SKM-1 (cell line): ENCODE measurements at regions not wholly inside any gene's neighbourhood (a gene's known extent, or its start where the extent isn't known, plus 50 kb on each side); places are given as distances from the start of the nearest gene placed in this dataset.

Source experiments
- DNase-seq: peaks from one replicate; lab custom pipeline; 2025; ENCODE audit not compliant: unreplicated experiment; lab: John Stamatoyannopoulos, UW

DNA sequence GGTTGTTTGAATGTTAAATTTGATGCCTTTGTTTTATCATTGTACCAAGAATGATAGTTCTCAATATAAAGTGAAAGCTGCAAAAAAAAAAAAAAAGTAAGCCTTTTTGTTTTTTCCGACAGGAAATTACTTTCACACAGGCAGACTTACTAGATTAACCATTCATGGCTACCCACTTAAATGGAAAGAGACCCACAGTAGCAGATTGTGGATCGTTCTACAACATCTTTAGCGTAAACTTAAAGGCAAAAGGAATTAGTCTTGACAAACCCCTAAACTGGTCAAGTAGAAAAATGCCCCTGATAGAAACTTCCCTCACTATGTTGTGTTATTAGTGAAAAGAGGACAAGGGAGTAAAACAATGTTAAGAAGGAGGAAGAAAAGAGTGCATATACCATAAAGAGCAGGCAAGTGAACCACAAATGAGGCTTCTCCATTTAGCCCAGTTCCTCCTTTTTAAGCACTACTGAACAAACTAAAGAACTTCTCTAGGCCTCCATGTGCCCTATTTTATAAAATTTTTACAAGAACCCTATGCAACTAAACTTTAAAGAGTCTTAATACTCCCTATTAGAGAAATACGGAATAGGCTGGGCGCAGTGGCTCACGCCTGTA, 1560.3 kb downstream of the MRPL39 start:
- peak; percentile 38 for DNase-seq

DNA sequence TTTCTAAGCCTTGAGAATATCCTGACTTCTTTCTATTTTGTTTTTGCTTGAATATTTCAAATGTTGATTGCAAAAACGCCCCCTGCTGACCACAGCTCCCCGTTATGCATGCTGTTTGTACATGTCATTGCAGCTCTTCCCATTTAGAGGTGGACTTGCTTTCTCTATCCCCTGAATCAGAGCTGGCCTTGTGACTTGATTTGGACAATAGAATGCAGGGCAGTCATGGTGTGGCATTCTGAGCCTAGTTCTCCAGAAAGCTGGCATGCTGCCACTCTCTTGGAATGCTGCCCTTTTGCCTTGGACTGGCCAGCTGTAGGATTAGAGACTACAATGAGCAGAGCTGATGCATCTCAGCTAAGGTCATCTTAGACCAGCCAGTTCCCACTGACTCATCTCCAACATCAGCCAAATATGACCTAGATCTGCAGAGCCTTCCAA, 1561.5 kb downstream of the MRPL39 start:
- DNase-seq, result peak; percentile 6

DNA sequence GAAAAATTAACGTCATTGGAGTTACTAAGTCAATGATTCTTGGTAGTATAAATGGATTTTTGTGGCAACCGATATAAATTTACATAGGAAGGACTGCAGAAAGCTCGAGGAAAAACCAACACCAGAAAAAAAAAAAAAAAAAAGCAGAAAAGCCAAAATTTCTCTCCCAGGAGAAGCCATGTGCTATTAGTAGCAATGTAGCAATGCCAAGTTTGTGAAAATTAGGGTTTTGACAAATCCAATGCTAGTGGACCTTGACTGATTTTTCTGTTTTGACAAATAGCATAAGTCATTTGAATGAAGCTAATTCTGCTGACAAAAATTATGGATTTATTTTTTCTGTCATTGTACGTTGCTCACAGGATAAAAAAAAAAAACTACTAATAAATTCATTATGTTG, 1561.9 kb downstream of the MRPL39 start:
- DNase-seq, result no peak

DNA sequence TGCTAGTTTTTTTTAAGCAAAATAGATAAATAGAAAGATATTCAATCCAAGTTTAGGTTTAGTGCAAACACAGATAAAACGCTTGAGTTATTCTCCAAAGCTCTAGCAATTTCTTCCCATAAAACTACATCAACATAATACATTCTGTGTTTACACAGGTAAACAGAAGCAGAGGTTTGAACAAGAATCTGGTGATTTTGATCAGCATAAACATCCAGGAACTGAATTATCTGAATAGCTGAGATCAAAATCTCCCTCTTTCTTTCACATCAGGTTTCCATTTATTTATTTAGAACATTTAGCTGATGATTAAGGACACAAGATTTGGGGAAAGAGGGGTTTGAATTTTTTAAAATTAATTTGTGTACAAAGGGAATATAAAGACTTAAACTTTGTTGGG, 1564.6 kb downstream of the MRPL39 start:
- DNase-seq, result no peak

DNA sequence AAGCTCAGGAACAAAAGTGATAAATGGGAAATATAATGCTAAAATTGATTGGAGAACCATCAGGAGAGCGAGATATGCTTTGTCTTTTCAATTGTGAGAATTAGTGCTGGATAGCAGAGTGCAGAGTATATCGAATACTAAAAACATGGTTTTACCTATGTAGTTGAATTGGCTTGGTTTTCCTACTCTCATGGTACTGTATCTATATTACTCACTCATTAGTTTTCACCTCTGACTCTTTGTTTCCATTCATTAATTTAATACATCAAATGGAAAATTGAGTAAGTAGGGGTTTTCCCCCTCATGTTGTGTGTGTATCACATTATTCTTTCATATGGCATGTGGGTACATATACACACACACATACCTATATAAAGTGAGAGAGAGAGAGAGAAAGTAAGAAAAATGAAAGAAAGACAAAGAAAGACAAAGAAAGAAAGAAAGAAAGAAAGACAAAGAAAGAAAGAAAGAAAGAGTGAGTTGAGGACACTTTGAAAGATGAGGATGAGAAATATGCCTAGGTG, 1574.5 kb downstream of the MRPL39 start:
- no peak for DNase-seq

DNA sequence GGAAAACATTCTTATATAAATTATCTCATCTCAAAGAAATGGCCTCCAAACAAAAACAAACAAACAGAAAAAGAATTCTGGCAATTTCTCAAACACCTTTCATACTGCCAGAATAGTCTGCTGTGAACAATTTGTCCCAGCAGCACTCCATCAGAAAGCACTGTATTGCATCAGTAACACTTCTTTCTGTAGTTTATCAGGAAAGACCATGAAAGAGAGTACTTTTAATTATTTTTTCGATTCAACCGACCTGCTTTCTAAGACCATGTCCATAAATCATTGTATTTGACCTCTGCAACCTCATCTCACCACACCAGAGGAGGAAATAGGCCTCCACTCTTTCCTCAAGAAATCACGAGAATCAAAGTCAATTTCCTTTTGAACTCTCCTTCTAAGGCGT, 1579.9 kb downstream of the MRPL39 start:
- DNase-seq, result no peak

DNA sequence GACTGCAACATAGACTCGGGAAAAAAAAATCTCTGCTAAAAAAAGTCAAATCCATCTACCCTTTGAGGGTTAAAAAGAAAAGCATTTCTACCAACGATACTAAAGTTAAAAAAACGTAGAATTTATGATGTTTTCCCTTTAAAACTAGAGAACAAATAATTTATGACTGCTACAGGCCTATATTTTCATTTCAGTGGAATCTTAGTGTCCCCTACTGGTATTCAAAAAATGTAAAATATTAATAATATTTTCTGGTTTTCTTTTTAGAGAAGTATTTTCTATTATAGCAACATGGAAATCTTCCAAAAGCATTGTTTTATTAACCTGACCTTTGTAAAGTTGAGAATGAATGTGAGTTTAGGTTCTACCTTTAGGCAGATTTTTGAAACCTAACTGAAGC, 1582.2 kb downstream of the MRPL39 start:
- no peak for DNase-seq

DNA sequence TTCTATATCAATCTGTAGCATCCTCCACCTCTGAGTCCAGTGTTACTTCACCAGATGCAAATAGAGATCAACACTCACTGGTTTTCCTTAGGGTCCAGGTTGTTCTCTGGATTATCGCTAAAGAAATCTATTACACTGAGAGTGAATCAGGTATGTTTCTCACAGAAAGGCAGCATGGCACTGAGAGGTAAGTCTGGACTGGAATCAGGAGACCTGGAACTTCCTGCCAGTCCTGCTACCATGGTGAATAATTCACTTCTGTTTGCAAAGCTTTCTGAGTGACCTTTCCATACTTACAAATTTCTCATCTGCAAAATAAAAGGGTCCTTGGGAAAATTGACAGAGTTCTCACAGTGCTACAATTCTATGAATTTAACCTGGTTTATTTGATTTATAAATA, 1583.3 kb downstream of the MRPL39 start:
- no peak for DNase-seq

DNA sequence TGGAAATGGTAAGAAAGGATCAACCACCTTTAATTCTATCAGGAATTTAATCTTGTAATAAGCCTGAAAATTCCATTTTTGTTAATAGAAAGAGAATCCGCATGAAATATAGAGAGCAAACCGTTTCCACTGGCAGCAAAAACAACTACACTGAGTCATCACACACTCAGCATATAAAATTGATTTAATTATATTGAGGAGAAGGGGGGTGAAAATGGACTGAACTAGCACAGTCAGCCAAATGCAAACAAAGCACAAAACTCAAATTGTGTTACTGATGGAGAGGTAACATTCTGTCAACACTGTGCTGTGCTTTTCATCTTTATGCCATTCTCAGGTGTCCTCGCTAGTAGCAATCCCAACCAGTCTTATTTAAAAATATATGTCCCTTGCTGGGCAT, 1583.9 kb downstream of the MRPL39 start:
- no peak for DNase-seq

DNA sequence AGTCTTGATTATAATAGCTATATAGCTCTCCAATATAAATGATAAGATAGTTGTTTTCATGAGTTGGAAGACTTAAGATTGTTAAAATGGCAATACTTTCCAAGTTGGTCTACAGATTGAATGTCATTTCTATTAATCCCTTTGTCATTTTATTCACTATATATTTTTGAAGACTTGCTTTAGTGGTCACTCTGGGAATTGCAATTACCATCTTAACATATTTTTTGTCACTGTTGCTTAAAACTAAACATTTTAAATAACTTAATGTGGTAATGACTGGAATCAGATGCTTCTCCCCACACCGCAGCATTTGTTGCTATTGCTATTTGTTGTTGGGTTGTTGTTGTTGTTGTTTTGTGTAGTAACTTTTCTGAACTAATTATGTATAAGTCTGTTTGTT, 1592.9 kb downstream of the MRPL39 start:
- DNase-seq, result no peak

DNA sequence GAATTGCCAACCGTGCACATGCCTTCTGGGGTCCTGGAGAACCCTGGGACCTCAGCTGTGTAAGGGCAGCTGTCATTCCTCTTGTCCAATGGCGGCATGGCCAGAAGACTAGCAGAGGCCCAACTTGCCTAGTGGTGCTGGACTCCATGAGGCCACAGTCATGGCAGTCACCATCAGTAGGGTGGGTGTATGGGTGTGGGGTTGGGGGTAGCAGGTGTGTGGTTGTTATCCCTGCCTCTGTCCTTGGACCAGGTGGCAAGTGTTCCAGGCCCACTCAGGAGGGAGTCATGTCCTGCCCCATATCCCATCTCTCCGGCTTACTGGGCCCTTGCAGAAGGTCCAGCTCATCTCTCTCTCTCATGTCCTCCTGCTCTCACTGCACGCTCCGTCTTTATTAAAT, 1596.2 kb downstream of the MRPL39 start:
- no peak for DNase-seq

DNA sequence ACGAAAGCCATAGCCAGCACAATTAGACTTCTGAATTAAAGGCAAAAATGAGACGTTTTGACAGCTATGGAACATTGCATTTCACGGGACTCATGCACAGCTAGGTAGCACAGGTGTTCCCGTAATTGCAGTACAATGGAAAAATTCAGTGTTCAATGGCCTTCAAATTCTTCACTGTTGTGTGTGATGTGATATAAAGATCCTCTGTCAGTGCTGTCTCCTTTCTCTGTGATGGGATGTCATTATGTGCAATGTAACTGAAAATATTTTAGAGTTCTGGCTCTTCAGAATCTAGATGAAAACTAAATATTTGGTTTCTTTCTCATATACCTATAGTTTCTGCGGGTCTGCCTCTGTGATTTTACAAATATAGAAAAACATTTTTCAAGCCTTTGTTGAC, 1599.7 kb downstream of the MRPL39 start:
- DNase-seq, result no peak

DNA sequence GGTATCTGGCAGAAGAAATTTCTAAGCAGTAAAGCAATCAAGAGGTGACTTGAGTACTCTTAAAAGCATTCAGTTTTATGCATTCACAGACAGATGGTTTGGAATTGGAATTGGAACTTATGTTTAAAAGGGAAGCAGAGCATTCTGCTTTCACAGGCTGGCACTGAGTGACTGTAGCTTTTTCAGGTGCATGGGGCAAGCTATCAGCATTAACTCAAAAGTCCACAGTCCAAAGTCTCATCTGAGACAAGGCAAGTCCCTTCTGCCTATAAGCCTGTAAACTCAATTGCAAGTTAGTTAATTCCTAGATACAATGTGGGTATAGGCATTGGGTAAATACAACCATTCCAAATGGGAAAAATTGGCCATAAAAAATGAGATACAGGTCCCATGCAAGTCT, 1620.3 kb downstream of the MRPL39 start:
- no peak for DNase-seq

DNA sequence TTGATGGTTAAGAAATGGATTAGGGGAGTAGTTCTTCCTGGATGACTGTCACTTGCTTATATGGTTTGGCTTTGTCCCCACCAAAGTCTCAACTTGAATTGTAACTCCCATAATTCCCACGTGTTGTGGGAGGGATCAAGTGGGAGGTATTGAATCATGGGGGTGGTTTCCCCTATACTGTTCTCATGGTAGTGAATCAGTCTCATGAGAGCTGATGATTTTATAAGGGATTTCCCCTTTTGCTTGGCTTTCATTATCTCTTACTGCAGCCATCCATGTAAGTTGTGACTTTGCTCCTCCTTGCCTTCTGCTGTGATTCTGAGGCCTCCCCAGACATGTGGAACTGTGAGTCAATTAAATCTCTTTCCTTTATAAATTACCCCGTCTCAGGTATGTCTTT, 1621.1 kb downstream of the MRPL39 start:
- no peak for DNase-seq

DNA sequence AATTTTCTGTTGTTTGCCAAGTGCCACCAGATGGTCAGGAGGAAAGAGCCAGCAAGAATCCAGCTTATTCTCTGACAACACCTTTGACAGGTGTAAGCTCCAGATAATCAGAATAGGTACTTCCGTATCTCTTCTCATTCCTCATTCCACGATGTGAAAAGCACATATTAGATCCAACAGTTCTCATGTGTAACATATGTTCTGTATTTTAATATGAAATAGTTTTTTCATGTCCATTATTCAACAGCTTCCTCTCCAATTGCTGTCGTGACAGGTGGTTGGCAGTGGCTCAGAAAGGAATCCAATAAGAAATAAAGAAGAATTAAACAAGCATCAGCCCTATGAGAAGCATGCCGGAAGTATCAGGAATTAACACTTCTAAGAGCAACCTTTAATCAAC, 1624.7 kb downstream of the MRPL39 start:
- DNase-seq, result no peak

DNA sequence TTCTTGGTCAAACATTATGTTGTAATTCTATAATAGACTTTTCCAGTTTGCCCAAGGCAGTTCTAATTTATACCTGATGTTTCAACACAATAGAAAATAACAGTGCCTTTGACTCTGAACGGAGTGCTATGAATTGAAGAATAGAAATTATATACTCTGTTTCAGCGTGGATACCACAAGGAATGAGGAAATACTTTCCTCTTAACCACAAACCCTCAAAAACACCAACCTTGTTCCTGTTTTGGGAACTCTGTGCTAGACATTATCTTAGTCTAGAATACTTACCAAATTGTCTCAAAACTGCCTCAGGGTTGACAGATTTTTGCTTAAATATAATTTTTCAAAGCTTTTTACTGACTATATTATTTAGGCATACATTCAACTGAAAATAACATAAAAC, 1629.3 kb downstream of the MRPL39 start:
- DNase-seq, result peak; percentile 53

DNA sequence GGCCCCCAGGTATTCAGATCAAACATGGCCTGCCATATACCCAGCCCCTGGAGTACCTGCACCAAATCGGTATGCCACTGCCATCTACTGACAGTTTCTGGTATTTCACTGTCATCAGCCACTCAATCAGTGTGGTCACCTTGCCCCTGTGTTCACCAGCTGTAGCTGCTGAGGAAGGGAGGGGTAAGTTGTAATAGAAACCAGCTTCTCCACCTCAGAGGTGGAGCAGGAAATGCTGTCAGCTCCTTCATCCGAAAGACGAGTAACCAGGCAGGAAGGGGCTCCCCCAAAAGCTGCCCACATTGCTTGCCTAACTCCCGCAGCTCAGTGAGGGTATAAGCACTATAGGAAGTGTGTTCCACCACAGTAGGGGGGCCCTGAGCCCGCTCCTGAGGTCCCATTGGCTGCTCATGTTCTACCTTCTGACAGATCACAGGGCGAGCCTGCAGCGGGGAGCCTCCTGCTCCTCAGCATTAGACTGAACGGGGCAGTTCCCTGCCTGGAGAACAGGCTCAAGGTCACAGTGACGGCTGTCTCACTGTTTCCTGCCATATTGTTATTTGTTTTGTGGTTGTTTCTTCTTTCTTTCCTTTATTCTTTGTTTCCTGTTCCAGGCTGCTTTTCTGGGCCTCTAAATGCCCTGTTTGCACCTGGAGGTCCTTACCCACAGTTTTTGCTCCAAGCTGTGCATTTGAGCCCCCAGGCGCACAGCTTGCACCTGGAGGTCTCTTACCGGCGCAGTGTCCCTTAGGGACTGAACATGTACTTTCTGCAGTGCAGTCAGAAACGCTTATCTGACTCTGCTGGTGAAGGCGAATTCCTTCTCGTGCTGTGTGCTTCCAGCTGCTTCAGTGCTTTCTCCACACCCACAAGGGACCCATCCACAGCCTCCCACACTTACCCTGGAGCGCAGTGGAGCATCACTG, 1638.3 kb downstream of the MRPL39 start:
- DNase-seq, result peak; percentile 15

DNA sequence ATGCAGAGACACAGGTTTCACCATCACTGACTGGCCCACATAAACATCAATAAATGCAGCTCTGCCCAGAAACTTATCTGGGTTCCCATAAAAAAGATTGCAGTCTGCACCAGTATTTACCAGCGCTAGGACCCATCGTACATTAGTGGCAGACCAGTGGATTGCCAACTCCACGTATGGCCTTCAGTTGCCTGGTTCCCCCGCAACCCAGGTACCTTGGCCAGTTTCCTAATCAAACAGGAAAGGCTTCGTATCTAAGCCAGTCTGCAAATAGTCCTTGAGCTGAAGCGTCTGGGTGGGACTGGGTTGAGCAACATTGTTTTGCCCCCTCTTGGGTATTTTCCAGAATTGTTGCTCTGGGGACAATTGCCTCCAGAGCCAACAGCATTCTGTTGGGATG, 1639.3 kb downstream of the MRPL39 start:
- no peak for DNase-seq

DNA sequence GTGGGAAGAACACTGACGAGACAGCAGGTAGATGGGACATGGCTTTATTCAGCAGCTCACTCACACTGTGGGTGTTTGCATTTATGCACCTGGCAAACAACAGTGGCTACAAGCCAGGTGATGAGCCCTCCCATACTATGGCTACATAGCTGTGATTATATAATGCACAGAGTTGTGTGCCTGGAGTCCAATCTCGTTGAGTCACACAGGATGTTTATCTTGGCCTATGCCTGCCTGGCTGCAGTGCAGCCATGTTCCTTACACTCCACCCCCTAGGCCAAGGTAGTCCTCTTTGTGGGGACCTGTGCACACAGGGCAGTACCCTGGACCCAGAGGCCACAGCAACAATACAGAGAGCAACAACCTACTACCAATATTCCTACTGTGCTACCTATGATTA, 1643.8 kb downstream of the MRPL39 start:
- DNase-seq, result no peak

DNA sequence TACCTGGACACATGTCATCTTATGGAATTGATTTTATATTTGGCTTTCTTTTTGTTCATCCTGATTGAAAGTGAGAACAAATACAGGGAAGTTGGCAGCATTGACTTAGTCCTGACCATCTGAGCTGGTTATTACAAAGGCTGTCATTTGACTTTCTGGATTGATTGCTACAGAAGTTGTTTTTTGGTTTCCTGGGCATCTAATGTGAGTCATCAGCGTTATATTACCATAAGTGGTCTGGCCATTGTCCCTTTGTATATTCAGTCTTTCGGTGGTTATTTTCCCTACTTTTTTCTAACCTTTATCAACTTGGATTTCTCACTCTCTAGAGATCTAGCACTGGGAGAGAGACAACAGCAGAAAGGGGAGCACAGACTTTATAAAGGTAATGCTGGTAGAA, 1646.5 kb downstream of the MRPL39 start:
- no peak for DNase-seq

DNA sequence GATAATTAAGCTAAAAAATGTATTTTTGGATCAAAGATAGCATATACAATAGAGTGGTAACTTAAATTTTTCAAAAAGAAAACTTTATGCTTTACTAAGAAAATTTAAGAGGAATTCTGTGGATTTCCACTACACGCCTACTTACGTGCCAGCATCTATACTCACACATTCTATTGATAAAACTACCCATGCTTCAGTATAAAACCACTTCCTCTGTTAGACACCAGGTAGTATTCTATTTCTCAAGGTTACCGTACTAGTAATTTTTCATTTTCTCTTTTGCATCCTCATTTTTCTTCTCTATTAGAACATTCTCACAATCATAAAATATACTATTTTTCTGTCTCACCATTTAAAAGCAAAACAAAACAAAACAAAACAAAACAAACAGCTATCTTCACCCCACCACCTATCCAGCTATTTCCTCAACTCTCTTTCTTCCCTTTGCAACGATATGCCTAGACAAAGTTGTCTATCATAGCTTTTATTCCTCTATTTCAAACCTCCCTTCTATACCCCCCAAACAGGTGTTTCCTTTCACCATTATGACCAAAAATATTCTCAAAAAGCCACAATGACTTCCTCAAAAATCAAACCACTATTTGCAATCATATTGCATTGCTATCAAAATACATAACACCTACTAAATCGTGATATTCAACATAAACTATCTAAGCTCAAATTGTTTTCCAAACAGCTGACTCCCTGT, 1652.0 kb downstream of the MRPL39 start:
- no peak for DNase-seq

DNA sequence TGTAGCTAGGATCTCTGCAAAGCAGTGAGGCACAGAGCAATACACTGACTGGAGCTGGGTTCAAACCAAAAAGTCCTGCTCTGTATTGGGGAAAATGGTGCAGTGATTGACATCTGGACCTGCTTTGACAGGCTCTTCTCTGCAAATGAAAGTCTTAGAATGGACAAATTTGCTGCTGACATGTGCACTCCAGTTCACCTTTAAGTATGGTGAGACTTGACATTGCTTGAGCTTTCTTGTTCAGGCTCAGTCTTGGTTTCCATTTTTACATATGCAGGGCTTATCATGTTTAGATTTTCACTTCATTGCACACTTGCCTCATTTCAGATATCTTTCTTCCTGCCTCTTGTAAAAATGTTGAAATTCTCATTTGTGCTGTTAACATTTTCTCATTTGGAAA, 1655.0 kb downstream of the MRPL39 start:
- no peak for DNase-seq
